Activated T-cell treated with anti-CD3 and anti-CD28 coated beads for 1 hour (primary cell): ENCODE measurements at regions not wholly inside any gene's neighbourhood (a gene's known extent, or its start where the extent isn't known, plus 50 kb on each side); places are given as distances from the start of the nearest gene placed in this dataset.

Source experiments
- DNase-seq: peaks from one replicate; pipeline ENCODE4 v3.0.0-alpha.2; 2020; ENCODE audit warnings: low read depth

DNA sequence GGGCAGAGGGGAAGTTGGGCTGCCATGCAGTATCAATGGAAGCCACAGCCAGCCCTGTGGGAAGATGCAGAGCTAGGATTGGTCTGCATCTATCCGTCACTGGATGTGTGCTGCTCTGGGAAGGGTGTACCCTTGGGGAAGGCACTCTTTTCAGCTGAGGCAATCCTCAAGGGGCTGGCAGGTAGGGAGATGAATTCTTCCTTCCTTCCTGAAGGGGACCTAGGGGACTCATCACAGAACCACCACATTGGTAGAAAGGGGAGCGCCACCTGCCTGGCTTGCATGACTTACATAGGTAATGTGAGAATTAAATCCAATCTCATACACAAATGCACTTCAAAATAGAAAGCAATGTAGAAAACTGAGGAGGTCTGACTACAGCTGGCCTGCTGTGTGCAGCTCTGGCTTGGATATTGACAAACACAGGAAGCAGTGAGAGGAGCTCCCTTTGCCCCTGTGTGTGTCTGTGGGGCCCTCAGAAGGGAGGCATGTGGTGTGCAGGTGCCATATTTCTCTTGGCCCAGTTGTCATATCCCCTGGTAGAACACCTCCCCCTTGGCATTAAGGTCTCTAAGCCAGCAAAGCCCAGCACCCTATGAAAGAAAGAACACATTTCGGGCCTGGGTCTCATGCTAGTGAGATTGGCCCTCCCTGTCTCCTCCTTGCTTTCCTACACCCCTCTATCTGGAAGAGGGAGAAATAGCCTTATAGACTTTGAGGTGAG is 260.3 kb upstream of the MOCS1 start:
- DNase-seq: no peak

- DNase-seq: no peak
Observed at GRCh38 chr6:40192516-40192915, 258.3 kb upstream of the MOCS1 start.

- no peak for DNase-seq
Observed at GRCh38 chr6:40188931-40189330, 254.7 kb upstream of the MOCS1 start.

DNA sequence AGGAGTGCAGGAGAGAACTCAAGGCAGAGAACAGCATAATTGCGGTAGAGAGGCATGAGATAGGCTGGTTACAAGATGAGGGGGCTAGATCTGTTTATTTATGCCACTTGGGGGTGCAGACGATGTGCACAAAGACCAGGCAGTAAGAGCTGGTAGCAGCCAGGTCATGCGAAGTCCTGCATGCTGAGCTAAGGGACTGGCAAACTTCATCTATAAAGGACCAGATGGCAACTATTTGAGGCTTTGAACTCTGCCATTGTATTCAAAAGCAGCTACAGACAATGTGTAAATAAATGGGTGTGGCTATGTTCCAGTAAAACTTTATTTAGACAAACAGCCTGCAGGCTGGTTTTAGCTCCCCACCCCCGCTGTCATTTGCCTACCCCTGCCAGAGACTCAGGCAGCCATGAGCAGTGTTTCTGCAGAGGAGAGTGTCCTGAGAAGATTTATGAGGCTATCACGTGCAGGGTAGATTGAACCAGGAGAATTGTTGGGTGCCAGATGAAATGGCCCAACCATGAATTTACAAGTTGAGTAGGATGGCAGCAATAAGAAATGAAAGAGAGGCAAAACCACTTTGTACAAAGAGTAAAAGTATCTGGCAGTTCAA is 253.4 kb upstream of the MOCS1 start:
- no peak for DNase-seq

GRCh38 chr6:40185486-40185885 is 251.2 kb upstream of the MOCS1 start:
- DNase-seq: no peak

DNA sequence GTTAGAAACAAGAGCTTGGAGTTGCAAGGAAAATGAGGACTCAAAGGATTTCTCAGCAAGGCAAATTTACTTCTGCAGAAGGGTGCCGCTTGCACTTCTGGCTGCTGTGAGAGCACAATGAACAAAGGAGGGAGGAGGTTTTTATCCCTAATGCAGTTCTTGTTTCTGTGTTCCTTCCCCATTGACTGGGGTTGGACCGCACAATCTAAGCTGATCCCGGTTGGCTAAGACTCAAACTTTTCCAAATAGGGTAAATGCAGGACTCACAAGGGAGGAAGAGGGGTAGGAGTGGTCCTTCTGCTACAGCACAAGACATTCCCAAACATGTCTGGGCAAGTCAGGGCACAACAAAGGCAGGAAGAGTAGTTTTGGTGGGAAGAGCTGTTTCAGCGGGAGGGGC is 249.6 kb upstream of the MOCS1 start:
- DNase-seq: no peak

DNA sequence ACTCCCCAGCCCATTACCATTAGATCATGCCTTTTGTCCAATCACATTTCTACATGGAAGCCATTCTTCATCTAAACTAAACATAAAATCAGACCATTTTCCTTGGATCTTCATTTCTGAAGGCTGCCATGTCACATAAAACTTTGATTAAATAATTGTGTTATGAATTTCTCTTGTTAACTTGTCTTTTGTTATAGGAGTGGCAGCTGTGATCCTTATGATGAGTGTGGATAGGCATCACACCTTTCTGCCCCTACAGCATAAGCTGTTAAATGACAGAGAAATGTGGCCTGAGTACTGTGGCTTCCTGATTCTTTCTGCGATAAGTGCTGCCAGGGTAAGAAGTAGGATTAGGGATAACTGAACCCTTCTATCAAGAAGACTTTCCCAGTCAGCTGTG is 247.1 kb upstream of the MOCS1 start:
- no peak for DNase-seq

- no peak for DNase-seq
Observed at GRCh38 chr6:40180271-40180670, 246.0 kb upstream of the MOCS1 start.

DNA sequence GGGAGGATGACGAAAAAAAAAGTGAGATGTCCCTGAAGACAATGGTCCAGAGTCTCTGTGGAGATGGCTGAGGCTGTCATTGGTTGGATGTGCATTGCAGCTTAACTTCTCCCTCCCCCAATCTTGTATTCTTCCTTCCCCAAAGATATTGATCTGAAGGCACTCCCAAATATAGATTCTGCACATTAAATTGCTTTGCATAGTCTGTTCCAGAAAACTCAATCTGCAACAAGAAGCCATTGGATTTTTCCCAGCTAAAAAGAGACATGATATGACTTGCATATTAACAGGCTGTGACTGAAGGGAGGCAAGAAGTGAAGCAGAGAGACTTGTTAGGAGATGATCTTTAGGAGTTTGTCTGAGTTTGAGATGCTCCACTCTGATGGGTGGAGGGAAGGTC is 245.2 kb upstream of the MOCS1 start:
- no peak for DNase-seq

GRCh38 chr6:40177598-40177997 is 243.3 kb upstream of the MOCS1 start:
- no peak for DNase-seq

DNA sequence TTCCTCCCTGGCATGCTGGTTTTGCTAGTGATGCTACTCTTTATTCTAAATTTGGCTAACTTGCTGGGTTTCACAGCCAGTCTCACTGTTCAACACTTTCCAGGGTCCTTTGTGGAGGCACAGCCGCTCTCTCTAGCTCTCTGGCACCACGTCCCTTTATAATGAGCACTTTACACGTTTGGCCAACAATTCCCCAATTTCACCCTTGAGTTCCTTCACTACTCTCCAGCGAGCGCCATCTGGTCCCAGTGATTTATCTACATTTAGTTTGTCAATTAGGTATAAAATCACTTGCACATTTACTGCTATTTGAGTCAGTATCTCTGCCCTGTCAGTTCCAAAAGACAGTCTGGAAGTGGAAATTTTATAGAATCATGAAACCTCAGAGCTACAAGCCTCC is 241.9 kb upstream of the MOCS1 start:
- no peak for DNase-seq

DNA sequence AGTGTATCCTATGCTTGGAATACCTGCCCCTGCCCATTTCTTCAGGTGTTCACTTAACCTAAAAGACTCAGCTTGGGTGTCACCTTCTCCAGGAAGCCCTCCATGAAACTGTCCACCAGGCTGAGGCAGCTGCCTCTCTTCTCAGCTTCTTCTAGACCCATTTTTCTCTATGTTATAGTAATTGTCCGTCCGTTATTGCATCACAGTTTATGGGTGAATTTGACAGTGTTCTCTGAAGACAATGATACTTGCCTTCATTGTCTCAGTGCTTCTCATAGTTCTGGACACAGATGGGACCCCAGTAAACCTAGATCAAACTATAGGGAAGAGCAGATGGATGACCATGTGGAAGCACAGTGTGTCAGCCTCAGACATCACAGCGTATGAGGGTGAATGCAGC is 238.0 kb upstream of the MOCS1 start:
- DNase-seq: no peak

DNA sequence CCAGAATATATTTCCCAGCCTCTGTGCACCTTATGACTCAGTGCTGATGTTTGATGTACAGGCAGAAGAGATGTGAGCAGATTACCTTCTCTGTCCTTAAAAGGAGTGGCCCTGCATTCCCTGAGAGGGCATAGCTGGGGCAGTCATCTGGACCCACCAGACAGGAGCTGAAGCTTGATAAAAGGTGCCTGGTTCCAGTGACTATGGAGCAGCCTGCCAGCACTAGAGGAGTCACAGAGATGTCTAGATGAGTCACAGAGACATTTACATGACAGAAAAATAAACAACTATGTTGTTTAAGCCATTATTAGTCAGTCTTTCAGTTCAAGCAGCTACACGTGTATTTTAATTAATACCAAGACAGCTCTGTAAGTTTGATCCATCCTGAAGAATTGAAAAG is 237.1 kb upstream of the MOCS1 start:
- no peak for DNase-seq

DNA sequence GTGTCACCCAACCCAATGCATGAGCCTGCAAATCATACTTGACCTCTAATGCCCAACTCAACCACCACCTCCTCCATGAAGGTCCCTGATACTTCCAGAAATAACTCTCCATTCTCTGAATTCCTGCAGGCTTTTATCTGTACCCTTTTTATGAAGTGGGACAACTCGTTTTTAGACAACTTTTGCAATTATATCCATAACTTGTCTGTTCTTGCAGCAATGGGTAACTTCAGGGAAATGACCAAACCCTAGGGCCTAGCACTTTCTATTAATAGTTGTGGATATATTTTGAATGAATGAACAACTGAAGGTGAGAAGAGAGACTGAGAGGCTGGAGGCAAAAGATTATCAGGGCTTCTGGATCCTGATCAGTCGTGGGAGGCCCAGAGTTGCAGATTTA is 236.6 kb upstream of the MOCS1 start:
- DNase-seq: no peak

GRCh38 chr6:40169878-40170277 is 235.6 kb upstream of the MOCS1 start:
- no peak for DNase-seq

- DNase-seq: no peak
Observed at GRCh38 chr6:40166963-40167362, 232.7 kb upstream of the MOCS1 start.

- no peak for DNase-seq
Observed at GRCh38 chr6:40165036-40165709, 230.9 kb upstream of the MOCS1 start.

GRCh38 chr6:40164345-40164755 is 230.1 kb upstream of the MOCS1 start:
- no peak for DNase-seq

DNA sequence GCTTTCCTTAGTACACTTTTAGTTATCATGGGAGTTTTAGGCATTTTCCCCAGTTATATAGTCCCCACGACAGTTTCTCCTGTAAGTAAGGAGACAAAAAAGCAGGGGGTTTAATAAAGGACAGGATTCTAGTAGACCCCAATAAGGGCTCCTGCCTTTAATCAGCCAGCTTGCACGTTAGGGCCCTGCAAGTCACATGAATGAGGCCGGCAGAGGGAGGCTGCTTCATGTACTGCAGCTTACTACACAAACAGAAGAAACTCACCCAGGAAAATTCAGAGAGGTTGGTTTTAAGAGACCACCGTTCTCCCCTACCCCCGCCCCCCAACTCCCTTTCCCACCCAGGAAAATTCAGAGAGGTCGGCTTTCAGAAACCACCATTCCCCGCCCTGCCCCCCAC is 229.7 kb upstream of the MOCS1 start:
- DNase-seq: no peak

GRCh38 chr6:40162074-40162473 is 227.8 kb upstream of the MOCS1 start:
- DNase-seq: no peak

- DNase-seq: no peak
Observed at GRCh38 chr6:40160826-40161225, 226.6 kb upstream of the MOCS1 start.

DNA sequence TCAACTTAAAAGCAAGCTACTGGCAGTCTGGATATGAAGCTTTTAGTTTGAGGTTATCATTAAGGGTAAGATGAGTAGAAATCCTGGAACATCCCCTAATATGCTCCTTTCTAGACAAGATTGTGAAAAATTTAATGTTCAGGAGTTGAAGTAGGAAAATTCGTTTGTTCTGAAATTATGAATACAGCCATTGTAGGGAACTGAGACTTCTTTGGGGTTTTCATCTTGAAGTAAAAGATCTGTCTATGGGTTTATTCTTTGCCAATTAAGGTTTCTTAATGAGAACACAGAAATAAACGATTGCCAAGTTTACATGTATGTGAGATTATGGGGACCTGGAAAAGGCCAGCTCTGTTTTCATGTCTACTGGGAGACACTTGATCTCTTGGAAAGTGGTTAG is 225.6 kb upstream of the MOCS1 start:
- DNase-seq: no peak

GRCh38 chr6:40152701-40153436 is 218.6 kb upstream of the MOCS1 start:
- DNase-seq: no peak
